BJ (cell line): ENCODE measurements at regions not wholly inside any gene's neighbourhood (a gene's known extent, or its start where the extent isn't known, plus 50 kb on each side); places are given as distances from the start of the nearest gene placed in this dataset.

Experiments
- CTCF ChIA-PET: fragments of 350-600 bp; formaldehyde crosslinking; extraction: SDS; loops from one replicate; lab custom pipeline; 2021; ENCODE audit warnings: antibody characterized with exemption, inconsistent platforms; lab: Yijun Ruan, JAX
- POLR2A ChIA-PET: fragments of 300-600 bp; sonication (Branson Sonifier 250); formaldehyde crosslinking; extraction: SDS; loops from one replicate; lab custom pipeline; 2021; ENCODE audit warnings: antibody characterized with exemption; lab: Charles Lee
- DNase-seq: peaks from one replicate; pipeline ENCODE4 v3.0.0-alpha.2; 2011; ENCODE audit warnings: low read depth
- H3K27me3 ChIP-seq: 2 replicates; pipeline ENCODE4 v1.6.0; 2011; ENCODE audit warnings: low read length; ENCODE audit not compliant: control insufficient read depth, insufficient read depth
- H3K36me3 ChIP-seq: 2 replicates; pipeline ENCODE4 v1.5.1; 2011; ENCODE audit warnings: low read length; ENCODE audit not compliant: control insufficient read depth, insufficient read depth
- H3K4me3 ChIP-seq: 2 replicates; pipeline ENCODE4 v1.5.1; 2011; ENCODE audit warnings: low read depth, mild to moderate bottlenecking, control low read depth, low read length
- CTCF ChIP-seq: IDR thresholded peaks from 2 replicates; pipeline ENCODE4 v1.5.1; 2011; ENCODE audit warnings: low read depth, mild to moderate bottlenecking, control low read depth, inconsistent platforms, low read length, moderate library complexity; ENCODE audit not compliant: insufficient read depth

GRCh38 chr5:17697671-17698070 lies 63.4 kb downstream of the TAF11L14 start:
- no peak for DNase-seq
- CTCF ChIA-PET = interaction anchor here (0.5 kb wide), 1 partner anchor 1286 kb away, joined by 3 read pairs; no protein-coding TSS in a partner anchor
- Histone ChIP-seq H3K36me3 (no peaks in the 10 kb centered on the region), H3K4me3 (no peak overlapping the region), H3K27me3 (no peaks in the 10 kb centered on the region)
- POLR2A ChIA-PET = no interaction called here
- TF ChIP-seq CTCF = no peak

- CTCF ChIA-PET = no interaction called here
- TF ChIP-seq CTCF = no peak
- POLR2A ChIA-PET = no interaction called here
- no peak overlapping the region for H3K4me3 ChIP-seq
- no peaks in the 10 kb centered on the region for H3K36me3 ChIP-seq
- no peak for DNase-seq
- H3K27me3 ChIP-seq = no peaks in the 10 kb centered on the region
Observed at GRCh38 chr5:17709011-17709710, 74.9 kb downstream of the TAF11L14 start.

- H3K27me3 ChIP-seq = no peaks in the 10 kb centered on the region
- H3K36me3 ChIP-seq = no peaks in the 10 kb centered on the region
- H3K4me3 ChIP-seq = no peak overlapping the region
- ChIA-PET CTCF (no interaction called here), POLR2A (no interaction called here)
- DNase-seq = no peak
- no peak for TF ChIP-seq CTCF
Observed at GRCh38 chr5:17713301-17713700, 79.0 kb downstream of the TAF11L14 start.

GRCh38 chr5:17714186-17714585 lies 79.9 kb downstream of the TAF11L14 start:
- CTCF ChIA-PET = no interaction called here
- Histone ChIP-seq H3K36me3 (no peaks in the 10 kb centered on the region), H3K27me3 (no peaks in the 10 kb centered on the region), H3K4me3 (no peak overlapping the region)
- DNase-seq = no peak
- no peak for TF ChIP-seq CTCF
- POLR2A ChIA-PET = no interaction called here

GRCh38 chr5:17719592-17719991 lies 85.3 kb downstream of the TAF11L14 start:
- ChIA-PET CTCF (no interaction called here), POLR2A (no interaction called here)
- no peak for TF ChIP-seq CTCF
- H3K36me3 ChIP-seq = no peaks in the 10 kb centered on the region
- no peaks in the 10 kb centered on the region for H3K27me3 ChIP-seq
- no peak for DNase-seq
- H3K4me3 ChIP-seq = no peak overlapping the region
